Smooth muscle cell (in vitro differentiated cells): ENCODE measurements at regions not wholly inside any gene's neighbourhood (a gene's known extent, or its start where the extent isn't known, plus 50 kb on each side); places are given as distances from the start of the nearest gene placed in this dataset.

Experiments used
- DNase-seq: peaks from one replicate; lab custom pipeline; 2025; ENCODE audit not compliant: unreplicated experiment; lab: John Stamatoyannopoulos, UW
- H2AFZ ChIP-seq: fragments of 200-600 bp; sonication (generic); 2 replicates; pipeline ENCODE4 v1.6.0; 2016; ENCODE audit warnings: antibody characterized with exemption, low read depth, mild to moderate bottlenecking
- H3F3A ChIP-seq: fragments of 200-600 bp; sonication (generic); 2 replicates; pipeline ENCODE4 v1.6.0; 2017; ENCODE audit warnings: antibody characterized with exemption, low read depth
- H3K27ac ChIP-seq: fragments of 200-600 bp; sonication (generic); 2 replicates; pipeline ENCODE4 v1.5.1; 2016; ENCODE audit warnings: low read depth, mild to moderate bottlenecking
- H3K27me3 ChIP-seq: fragments of 200-600 bp; sonication (generic); 2 replicates; pipeline ENCODE4 v1.6.1; 2016; ENCODE audit warnings: low read depth, mild to moderate bottlenecking
- H3K36me3 ChIP-seq: fragments of 200-600 bp; sonication (generic); 2 replicates; pipeline ENCODE4 v1.5.1; 2016; ENCODE audit warnings: low read depth
- H3K4me1 ChIP-seq: fragments of 200-600 bp; sonication (generic); 2 replicates; pipeline ENCODE4 v1.5.1; 2016; ENCODE audit warnings: low read depth
- H3K4me2 ChIP-seq: fragments of 200-600 bp; sonication (generic); 2 replicates; pipeline ENCODE4 v1.6.0; 2016; ENCODE audit warnings: mild to moderate bottlenecking
- H3K4me3 ChIP-seq: fragments of 200-600 bp; sonication (generic); 2 replicates; pipeline ENCODE4 v1.5.1; 2016; ENCODE audit warnings: mild to moderate bottlenecking
- H3K79me2 ChIP-seq: fragments of 200-600 bp; sonication (generic); 2 replicates; pipeline ENCODE4 v1.6.0; 2016; ENCODE audit warnings: low read depth, mild to moderate bottlenecking
- H3K9ac ChIP-seq: fragments of 200-600 bp; sonication (generic); 2 replicates; pipeline ENCODE4 v1.6.0; 2016; ENCODE audit warnings: low read depth
- H3K9me3 ChIP-seq: fragments of 200-600 bp; sonication (generic); replicated peaks from 2 replicates; pipeline ENCODE4 v1.5.1; 2016; ENCODE audit warnings: low read depth
- H4K20me1 ChIP-seq: fragments of 200-600 bp; sonication (generic); 2 replicates; pipeline ENCODE4 v1.6.0; 2016; ENCODE audit warnings: low read depth
- CTCF ChIP-seq: fragments of 200-600 bp; sonication (generic); IDR thresholded peaks from 2 replicates; pipeline ENCODE4 v1.5.1; 2017; ENCODE audit warnings: borderline replicate concordance, mild to moderate bottlenecking, antibody characterized with exemption; ENCODE audit not compliant: insufficient read depth, poor library complexity, severe bottlenecking
- WGBS: methylation state at CpG from one replicate; pipeline ENCODE4 v1.1.7; 2016; ENCODE audit warnings: low lambda C conversion rate; 5-methylcytosine and 5-hydroxymethylcytosine counted together

GRCh38 chr5:159441441-159441840 is 111.2 kb upstream of the IL12B start:
- 67% methylated on average over 3 of the region's 3 CpGs for WGBS
- Histone ChIP-seq H3K4me1 (no peaks in the 10 kb centered on the region), H3K4me3 (no peak overlapping the region), H4K20me1 (no peaks in the 10 kb centered on the region), H3K9ac (no peak overlapping the region), H3F3A (no peaks in the 10 kb centered on the region), H3K27me3 (peaks cover 25% of the 10 kb centered on the region), H3K9me3 (no peaks in the 10 kb centered on the region), H3K79me2 (no peaks in the 10 kb centered on the region), H3K4me2 (no peak overlapping the region), H3K36me3 (no peaks in the 10 kb centered on the region), H3K27ac (no peak overlapping the region), H2AFZ (no peak overlapping the region)
- no peak for DNase-seq
- TF ChIP-seq CTCF: peak; percentile 15

GRCh38 chr5:159442206-159442850 is 112.0 kb upstream of the IL12B start:
- H3K4me3 ChIP-seq: no peak overlapping the region
- H2AFZ ChIP-seq: no peak overlapping the region
- no peaks in the 10 kb centered on the region for H3K36me3 ChIP-seq
- H3K9me3 ChIP-seq: no peaks in the 10 kb centered on the region
- H3K4me1 ChIP-seq: no peaks in the 10 kb centered on the region
- H3F3A ChIP-seq: no peaks in the 10 kb centered on the region
- no peak overlapping the region for H3K27ac ChIP-seq
- H4K20me1 ChIP-seq: no peaks in the 10 kb centered on the region
- no peak overlapping the region for H3K4me2 ChIP-seq
- no peak for DNase-seq
- no peaks in the 10 kb centered on the region for H3K79me2 ChIP-seq
- WGBS: 46% methylated on average over 12 of the region's 12 CpGs
- no peak for TF ChIP-seq CTCF
- peaks cover 20% of the 10 kb centered on the region for H3K27me3 ChIP-seq
- H3K9ac ChIP-seq: no peak overlapping the region

- 43% methylated on average over 6 of the region's 6 CpGs for WGBS
- H3F3A ChIP-seq: no peaks in the 10 kb centered on the region
- H4K20me1 ChIP-seq: no peaks in the 10 kb centered on the region
- H3K79me2 ChIP-seq: no peaks in the 10 kb centered on the region
- DNase-seq: no peak
- H3K4me2 ChIP-seq: no peak overlapping the region
- H2AFZ ChIP-seq: no peak overlapping the region
- peak; percentile 51 for TF ChIP-seq CTCF
- no peak overlapping the region for H3K4me3 ChIP-seq
- H3K9ac ChIP-seq: no peak overlapping the region
- H3K4me1 ChIP-seq: no peaks in the 10 kb centered on the region
- H3K9me3 ChIP-seq: no peaks in the 10 kb centered on the region
- no peak overlapping the region for H3K27ac ChIP-seq
- H3K27me3 ChIP-seq: peaks cover 7% of the 10 kb centered on the region
- H3K36me3 ChIP-seq: no peaks in the 10 kb centered on the region
These were observed 114.3 kb upstream of the IL12B start for GRCh38 chr5:159444441-159445082.

GRCh38 chr5:159447116-159447515 is 116.8 kb upstream of the IL12B start:
- Histone ChIP-seq H3K9ac (no peak overlapping the region), H3K4me3 (no peak overlapping the region), H3K9me3 (no peaks in the 10 kb centered on the region), H3K27ac (no peak overlapping the region), H3F3A (no peaks in the 10 kb centered on the region), H2AFZ (no peak overlapping the region), H3K36me3 (no peaks in the 10 kb centered on the region), H3K4me1 (no peaks in the 10 kb centered on the region), H3K4me2 (no peak overlapping the region), H3K79me2 (no peaks in the 10 kb centered on the region), H4K20me1 (no peaks in the 10 kb centered on the region), H3K27me3 (peaks cover under 1% of the 10 kb centered on the region)
- TF ChIP-seq CTCF: no peak
- no peak for DNase-seq
- 100% methylated on average over 1 of the region's 1 CpG for WGBS
